HUDEP-2 (cell line): ENCODE measurements at regions not wholly inside any gene's neighbourhood (a gene's known extent, or its start where the extent isn't known, plus 50 kb on each side); places are given as distances from the start of the nearest gene placed in this dataset.

Experiments used
- DNase-seq, 76 experiments: peaks; one replicate each; lab custom pipeline; 2025; ENCODE audit not compliant: unreplicated experiment in 76 of 76; lab: John Stamatoyannopoulos, UW

DNA sequence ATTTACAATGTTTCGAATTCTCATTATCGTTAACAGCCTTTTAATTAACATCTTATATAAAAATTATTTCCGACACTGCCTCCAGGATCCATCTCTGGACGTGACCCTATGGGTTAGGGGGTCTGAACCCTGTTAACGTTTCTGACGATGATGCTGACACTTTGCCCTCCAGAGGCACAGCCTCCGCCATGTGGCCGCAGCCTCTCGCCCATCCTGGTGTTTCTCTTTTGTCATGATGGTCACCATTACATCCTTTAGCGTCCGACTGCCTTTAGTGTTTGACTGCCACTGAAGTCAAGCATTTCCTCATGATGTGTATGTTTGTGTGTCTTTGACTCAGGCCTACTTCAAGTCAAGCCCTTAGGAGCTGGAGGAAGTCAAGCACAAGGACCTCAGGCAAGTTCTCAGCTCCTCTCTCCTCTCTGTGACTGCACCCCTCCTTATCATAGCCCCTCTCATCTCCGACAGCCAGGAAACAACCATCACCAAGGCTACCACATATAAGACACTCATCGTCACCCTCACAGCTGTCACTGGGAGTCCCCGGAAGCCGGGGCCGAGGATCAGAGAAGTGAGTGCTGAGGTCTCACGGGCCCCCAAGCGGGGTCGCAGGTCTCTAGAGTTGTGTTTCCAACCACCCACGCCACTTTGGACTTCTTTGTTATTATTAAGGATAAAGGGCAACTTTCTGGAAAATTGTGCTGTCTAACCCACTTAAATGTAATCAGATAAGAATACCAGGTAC lies 96.1 kb upstream of the PPP2R2D start:
- DNase-seq = no peak

DNA sequence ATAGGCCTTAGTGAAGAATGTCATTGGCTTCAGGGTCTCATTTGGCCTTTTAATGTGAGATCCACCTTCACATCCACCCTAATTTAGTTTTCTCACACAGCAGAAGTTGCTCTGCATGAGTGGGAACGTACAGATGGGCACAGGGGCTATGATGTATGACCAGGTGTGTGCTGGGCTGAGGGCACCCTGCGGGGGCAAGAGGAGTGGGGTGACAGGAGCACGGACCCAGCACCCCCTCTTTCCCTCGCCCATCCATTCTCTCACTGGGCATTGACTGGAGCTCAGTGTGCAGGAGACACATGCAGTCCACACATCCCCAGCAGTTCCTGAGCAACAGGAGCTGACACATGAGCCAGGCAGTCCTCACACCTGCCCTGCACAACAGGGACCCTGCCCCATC lies 95.1 kb upstream of the PPP2R2D start:
- DNase-seq = no peak

DNA sequence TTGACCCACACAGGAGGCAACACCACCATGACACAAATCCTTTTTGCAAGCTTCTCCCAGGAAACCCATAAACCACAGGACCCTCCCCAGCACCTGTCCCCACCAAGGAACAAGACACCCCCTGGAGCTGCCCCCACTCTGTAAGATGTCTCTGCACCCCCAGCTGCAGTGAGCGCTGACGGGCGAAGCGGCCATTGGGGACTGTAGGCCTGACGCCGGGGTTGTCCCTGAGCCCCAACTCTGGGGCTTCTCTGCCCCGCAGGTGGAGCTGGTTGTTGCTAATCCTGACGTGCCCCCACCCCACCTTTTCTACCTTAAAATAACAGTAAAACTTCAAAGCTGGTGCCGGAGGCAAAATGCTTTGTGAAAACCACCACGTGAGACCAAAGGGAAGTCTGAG lies 94.7 kb upstream of the PPP2R2D start:
- no peak for DNase-seq

DNA sequence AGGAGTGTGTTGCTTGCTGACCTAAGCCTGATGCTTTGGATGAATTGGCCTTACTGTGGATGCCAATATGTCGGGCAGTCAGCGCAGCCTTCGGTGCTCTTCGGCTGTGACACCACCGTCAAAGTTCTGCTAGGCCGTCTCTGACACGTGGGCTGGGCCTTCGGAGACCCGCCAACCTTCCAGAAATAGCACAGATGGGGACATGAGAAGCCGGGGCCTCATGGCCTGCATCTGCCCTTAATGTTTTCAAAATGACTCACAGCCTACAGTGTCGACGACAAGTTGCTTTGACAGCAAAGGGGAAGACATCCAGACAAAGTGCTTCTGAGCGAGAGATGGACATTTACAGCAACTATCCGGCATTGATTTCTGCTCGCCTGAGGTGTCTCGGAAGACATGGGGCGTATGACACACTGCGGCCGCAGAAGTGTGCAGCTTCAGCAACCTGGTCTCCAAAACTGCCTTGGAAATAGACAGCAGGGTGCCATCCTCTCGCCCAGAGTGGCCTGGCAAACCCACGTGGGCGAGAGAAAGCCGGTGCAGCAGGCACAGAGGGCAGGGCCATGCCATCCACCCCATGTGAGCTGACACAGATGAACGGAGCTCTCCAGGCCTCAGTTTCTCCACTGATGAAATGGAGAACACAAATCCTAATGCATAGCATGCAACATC lies 94.0 kb upstream of the PPP2R2D start:
- DNase-seq = no peak

DNA sequence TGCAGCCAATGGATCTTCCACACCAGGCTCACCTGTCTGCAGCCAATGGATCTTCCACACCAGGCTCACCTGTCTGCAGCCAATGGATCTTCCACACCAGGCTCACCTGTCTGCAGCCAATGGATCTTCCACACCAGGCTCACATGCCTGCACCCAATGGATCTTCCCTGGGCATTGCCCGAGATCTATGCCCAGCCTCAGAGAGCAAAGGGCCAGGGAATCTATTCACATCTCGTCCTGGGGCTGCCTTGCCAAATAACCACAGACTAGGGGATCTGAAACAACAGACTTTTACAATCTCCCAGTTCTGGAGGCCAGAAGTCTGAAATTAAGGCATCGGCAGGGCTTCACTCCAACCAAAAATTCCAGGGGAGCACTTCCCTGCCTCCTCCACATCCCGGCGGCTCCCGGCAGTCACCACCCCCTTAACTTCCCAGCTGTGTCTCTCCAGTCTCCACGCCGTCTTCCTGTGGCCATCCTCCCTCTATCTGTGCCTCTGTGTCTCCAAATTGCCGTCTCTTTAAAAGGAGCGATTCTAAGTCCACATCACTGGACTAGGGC lies 92.4 kb upstream of the PPP2R2D start:
- DNase-seq = no peak

DNA sequence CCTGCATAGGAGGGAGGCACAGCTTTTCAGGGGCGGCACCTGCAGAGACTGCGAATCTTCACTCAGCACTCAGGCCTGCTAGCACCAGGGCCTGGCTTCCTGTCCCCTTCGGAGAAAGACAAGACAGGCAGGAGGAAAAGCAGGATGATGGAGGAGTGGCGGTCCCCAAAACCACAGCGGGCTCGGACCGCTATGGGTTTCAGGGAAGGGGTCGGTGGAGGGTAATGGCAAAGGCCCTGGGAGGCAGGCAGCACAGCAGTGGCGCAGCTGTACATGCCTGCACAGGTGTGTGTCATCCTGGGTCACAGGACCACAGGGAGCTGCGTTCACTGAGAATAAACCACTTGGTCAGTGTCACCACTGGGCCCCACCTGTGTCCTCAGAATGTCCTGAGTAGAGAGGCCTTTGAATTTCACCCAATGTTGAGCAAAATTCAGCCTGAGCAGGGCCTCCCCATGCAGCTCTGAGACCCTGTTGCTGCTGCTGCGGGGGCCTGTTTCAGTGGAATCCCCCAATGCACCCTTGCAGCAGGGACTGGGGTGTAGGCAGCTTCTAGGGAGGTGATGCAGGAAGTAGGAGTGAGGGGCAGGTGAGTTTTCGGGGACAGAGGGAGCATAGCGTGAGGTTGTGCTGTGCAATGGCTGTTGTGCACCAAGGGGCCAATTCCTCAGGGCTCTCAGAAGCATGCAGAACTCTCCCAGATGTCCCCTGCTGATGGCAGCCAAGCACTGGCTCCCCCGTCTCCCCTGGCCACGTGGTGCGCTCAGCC lies 90.6 kb upstream of the PPP2R2D start:
- no peak for DNase-seq

DNA sequence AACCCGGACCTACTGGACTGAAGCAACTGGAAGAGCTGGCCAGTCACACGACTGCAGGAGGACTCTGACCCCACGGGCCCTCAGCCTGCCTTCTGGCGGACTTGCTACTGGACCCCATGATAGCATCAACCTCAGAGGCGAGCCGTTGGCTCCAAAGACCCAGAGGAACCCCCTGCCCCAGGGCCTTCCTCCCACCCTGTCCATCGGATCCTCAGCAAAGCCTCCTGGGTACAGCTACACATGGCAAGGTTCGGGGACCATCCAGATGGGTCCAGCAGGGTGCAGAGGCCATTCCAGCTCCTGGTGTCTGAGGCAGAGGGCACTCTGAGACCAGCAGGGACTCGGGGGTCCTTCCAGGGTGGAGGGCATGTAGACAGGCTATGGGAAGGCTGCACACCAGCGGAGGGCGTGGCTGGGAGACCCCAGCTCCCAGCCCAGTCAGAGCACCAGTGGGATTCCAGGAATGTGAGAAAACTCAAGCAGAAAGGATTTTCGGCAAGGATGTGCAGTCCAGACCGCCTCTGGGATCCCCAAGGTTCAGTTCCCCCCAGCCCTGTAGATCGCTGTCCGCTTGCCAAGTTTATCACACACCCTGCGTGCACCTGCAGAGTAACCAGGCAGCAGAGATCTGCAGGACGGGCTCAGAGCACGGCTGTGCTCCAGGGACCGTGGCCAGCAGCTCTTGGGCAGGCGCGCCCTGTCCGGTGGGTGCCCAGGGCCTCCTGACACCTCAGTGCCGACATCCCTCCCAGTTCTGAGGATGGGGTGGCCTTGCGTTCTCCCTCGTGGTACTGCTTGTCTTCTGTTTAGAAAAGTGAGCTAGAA lies 89.8 kb upstream of the PPP2R2D start:
- no peak for DNase-seq

DNA sequence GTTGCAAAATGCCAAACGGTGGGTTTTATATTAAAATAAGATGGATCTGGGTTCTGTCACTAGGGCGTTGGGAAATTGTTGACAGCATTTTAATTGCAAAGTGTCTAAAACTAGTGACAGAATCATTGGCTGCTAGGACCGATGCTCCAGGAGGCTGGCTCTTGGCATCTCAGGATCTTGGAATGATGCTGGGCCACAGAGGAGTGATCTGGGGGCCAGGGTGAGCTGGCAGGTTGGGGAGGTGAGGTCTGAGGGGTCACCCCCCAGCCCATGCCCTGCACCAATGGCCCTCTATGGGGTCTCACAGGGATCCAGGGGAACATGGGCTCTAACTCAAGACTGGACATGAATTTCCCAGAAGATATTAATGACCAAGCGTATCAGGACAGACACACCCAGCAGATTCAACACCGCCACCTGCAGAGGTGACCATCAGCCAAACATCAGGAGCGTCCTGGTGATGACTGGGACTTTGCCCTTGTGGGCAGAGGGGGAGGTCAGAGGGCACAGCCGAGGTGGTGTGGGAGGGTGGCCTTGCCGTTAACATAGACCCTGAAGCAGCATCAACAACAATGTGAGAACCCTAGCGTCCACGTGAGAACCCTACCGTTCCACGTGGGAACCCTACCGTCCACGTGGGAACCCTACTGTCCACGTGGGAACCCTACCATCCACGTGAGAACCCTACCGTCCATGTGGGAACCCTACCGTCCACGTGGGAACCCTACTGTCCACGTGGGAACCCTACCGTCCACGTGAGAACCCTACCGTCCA lies 89.0 kb upstream of the PPP2R2D start:
- no peak for DNase-seq

DNA sequence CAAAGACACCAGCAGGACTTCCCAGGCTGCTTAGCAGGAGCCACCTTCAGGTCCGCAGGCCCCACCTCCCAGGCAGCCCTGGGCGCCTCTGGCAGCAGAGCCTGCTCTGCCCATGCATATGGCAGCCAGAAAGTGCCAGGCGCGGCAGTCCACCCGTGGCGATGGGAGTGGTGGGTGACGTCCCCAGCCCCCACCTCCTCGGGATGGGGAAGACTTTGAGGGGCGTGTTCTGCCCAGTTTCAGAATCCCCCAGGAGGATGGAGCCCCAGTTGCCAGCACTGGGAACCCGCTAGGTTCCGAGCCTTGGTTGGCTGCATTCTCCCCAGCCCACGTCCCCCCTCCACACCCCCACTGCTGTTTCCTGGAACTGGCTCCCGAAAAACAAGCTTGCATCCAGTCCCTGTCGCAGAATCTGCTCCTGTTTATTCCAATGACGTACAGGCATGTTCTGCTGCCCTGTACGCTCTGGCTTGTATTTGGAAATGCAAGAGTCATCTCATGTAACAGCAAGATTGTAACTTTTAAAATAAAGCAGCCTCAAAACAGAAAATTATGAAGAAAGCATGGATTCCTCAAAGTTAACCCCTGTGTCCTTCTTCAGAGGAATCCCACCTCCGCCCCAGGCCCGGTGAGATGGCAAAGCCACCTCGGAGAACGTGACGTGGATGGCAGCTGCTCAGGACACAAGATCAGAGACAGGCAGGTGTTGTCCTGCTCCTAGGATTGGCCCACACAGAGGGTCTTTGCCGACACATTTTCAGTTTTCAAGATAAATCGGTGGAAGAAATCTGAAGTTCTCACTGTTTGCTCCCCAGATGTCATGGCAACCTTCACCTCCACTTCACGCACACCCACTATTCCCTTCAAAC lies 87.8 kb upstream of the PPP2R2D start:
- DNase-seq = no peak

DNA sequence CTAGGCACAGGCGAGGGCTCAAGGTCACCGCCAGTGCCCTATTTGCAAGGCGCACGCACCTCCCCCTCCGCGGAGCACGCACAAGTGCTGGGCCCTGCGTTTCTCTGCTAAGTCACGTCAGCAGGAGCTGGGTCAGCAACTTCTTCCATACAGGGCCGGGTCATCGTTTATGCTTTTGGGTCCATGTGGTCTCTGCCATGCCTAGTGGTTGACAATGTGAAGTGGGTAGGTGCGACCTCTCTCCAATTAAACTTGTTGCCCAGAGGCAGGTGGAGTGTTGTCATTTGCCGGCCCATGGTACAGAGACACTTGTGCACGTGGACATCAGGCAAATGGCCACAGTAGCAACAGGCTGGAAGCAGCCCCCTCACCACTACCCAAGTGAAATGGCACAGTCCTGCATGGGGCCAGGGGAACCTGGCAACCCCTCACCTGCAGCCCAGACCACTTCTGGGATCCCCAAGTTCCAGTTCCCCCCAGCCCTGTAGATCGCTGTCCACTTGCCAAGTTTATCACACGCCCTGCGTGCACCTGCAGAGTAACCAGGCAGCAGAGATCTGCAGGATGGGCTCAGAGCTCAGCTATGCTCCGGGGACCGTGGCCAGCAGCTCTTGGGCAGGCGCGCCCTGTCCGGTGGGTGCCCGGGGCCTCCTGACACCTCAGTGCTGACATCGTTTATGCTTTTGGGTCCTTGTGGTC lies 86.1 kb upstream of the PPP2R2D start:
- DNase-seq = no peak

DNA sequence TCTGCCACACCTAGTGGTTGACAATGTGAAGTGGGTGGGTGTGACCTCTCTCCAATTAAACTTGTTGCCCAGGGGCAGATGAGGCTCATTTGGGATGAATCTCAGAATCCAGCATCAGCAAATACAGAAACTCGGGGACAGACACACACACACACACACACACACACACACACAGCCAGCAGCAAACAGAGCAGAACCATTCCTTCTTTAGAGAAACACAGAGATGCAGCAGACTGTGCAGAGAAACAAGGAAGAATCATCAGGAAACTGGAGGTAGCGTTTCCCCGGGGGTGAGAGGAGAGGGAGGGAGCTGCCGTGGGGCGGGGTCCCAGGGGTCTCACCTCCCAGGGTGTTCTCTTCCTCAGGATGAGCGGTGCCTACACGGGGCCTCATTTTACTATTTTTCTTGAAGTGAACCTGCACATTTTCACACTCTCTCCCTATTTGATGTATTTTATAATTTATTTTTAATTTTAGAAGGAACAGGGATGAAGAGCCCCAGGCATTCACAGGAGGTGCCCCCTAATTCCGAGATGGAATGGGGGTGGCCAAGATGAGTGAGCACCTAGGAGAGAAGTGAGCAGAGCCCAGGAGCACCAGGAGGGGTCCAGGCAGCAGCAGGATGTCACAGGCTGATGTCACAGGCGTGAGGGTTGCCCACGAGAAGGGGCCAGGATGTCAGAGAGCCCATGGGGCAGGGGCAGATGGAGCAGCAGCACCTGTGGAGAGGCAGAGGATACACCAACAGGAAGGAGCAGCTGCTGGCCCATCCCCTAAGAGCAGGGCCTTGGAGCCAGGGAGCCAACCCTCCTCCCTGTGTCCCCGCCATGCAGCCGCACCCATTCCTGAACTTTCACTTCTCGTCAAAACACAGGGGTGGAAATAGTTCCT lies 85.3 kb upstream of the PPP2R2D start:
- no peak for DNase-seq

DNA sequence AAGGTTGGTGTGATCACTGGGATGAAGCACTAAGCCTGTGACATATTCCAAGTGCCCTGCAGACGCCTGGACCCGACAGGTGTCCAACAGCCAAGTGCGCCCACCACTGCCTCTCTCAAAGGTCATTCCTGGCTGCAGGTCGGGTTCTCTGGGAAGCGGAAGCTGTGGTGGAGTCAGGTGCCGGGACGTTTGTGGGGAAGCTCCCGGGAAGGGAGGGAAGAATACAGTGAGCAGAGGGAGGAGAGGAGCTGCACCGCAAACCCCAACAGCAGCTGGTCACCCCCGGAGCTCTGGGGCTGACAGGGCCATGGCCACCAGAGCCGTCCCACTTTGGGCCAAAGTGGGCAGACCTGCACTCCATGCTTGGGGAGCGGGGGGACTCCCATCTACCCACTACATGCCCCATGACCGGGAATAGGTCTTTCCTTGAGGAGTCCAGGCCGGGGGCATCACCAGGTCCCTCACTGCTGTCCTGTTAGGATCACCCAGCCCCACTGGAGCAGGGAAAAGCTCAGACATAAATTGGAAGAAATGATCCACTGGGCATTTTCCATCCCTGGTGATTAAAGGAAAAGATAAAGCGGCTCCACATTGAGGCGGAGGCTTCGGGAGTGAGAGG lies 84.5 kb upstream of the PPP2R2D start:
- no peak for DNase-seq

DNA sequence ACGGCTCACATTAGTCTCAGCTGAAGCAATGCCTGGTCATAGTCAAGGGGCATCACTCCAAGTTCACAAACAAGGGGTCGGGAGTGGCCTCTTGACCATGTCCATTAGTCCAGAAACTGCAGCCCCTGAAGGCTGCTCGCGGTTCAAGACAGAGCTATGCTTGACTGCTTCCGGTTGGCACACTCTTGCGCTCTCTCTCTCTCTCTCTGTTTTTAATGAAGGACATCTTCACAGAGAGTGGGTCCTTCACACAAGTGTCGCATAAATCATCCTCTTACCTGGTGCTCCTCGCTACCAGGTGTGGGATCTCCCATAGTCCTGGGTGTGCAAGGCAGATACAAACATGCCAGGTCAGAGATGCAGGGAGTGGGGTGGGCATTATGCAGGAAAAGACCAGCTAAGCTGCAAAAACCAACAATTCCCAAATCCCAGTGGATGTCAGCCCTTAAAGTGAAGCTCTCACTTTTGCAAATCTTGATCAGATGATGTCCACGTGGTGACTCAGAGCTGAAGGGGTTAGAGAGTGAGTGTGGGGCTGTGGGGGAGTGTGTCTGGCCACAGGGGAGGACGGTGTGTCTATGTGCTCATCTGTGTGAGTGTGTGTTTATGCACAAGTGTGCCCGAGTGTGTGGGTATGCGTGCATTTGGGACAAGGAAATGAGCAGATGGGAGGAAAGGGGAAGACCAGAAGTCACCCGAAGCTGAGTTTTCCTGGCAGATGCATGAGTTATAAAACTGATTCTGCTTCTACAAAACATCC lies 83.7 kb upstream of the PPP2R2D start:
- no peak for DNase-seq

DNA sequence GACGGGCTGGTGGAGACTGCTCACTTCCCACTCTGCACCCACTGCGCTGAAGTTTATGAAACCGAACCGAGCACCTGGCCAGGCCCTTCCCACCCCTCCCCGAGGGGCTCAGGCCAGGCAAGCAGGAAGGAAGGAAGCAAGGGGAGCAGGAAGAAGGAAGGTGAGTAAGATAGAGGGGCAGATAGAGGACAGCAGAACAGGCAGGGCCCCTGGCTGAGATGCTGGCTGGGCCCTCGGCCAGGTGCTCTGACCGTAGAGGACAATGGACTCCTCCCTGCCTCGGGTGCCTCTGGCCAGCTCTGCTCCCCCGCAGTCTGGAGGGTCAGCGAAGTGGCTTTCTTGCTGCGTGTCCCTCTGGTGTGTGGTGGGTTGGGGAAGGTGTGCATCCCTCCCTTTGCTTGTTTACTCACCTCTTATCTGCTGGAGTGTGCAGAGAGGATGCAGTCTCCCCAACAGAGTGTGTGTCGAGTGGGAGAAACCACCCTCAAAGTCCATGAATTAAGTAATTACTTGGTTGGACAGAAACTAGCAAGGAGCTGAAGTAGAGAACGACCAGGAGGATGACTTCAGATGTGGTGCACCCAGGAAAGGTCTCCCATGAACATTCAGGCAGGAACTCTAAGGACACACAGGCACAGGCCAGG lies 82.8 kb upstream of the PPP2R2D start:
- DNase-seq = no peak

DNA sequence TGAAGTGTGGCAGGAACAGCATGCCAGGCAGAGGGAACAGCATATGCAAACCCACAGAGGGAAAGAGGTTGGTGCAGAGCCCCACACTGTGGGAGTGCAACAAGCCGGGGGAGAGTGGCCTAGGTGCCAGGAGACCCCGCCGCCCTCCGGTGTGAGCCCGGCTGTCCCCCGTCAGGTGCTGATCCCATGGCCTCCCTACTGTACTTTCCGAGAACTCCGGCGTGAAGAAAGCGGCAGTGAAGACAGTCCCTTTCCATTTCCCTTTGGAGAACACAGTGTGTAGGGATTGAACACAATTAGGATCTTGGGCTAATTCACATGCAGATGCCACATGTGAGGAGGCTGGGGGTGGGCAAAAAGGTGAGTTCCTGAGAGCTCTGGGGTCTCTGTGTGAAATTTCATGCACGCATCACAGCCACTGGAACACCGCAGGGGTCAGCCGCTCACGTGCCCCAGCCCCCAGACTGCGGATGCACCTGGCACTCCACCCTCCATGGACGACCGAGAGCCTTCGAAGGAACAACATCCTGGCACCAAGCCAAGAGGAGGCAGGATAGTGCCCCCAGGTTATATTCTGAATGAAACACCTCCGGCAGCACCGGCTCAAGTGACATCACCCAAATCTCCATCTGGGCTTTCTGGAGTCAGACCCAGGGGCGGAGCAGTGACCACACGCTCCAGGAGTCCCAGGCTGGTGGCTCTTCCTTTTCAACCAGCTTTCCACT lies 82.1 kb upstream of the PPP2R2D start:
- DNase-seq = no peak
